HCT116 (cell line): ENCODE measurements at regions not wholly inside any gene's neighbourhood (a gene's known extent, or its start where the extent isn't known, plus 50 kb on each side); places are given as distances from the start of the nearest gene placed in this dataset.

ENCODE experiments used
- ATAC-seq: fragments of 200-7000 bp; cut with Tn5 transposase; 2 replicates; pipeline ENCODE4 v1.9.1; 2020; ENCODE audit warnings: mild to moderate bottlenecking, moderate library complexity
- BruUV-seq: library from RNA; stranded (reverse); fragments of 400-500 nt; replicated peaks from 2 replicates; lab custom pipeline; 2021; lab: Mats Ljungman, UMichigan
- CTCF ChIA-PET: fragments of 300-600 bp; sonication (Branson Sonifier 250); formaldehyde crosslinking; loops from one replicate; lab custom pipeline; 2021; ENCODE audit warnings: antibody characterized with exemption; lab: Charles Lee
- POLR2A ChIA-PET: fragments of 300-600, 350-600 bp; sonication (Branson Sonifier 250); formaldehyde crosslinking; loops from one replicate; lab custom pipeline; 2021; ENCODE audit warnings: antibody characterized with exemption; lab: Charles Lee
- RAD21 ChIA-PET, 2 experiments: fragments of 300-600 bp; sonication (Branson Sonifier 250); formaldehyde crosslinking; loops; one replicate each; lab custom pipeline; 2023; ENCODE audit warnings: low total read pairs in 2 of 2; ENCODE audit not compliant: uncharacterized antibody in 2 of 2, unreplicated experiment in 2 of 2, low non-redundant PET in 1 of 2; lab: Charles Lee
- DNase-seq: peaks from one replicate; pipeline ENCODE4 v3.0.0-alpha.2; 2010; ENCODE audit warnings: low read depth, low spot score
- H2AFZ ChIP-seq: fragments of 200-600 bp; shearing (Covaris generic), sonication (generic); 2 replicates; pipeline ENCODE4 v1.6.1; 2017; ENCODE audit warnings: low read depth, mixed run types, mixed read lengths, antibody characterized with exemption, low read length; ENCODE audit not compliant: poor library complexity, severe bottlenecking
- H3K27ac ChIP-seq: 2 replicates; pipeline ENCODE4 v1.5.1; 2012; ENCODE audit warnings: low read depth, low read length
- H3K27me3 ChIP-seq: fragments of 200-600 bp; sonication (generic); 2 replicates; pipeline ENCODE4 v1.6.1; 2016; ENCODE audit warnings: mixed run types, low read length, mixed read lengths; ENCODE audit not compliant: insufficient read depth
- H3K36me3 ChIP-seq, 2 experiments: fragments of 200-500 bp in 1 of 2; fragments of 200-600 bp in 1 of 2; sonication (Bioruptor generic) in 1 of 2; sonication (generic) in 1 of 2; 2 replicates each; pipeline versions ENCODE4 v1.5.1 to v1.6.1; 2014 to 2016; ENCODE audit warnings: low read length in 2 of 2, inconsistent platforms in 1 of 2, mixed read lengths in 1 of 2, mixed run types in 1 of 2; ENCODE audit not compliant: insufficient read depth in 2 of 2, control insufficient read depth in 1 of 2
- H3K4me1 ChIP-seq, 2 experiments: fragments of 200-600 bp in 1 of 2; sonication (generic) in 1 of 2; 2 replicates each; pipeline versions ENCODE4 v1.5.1 to v1.6.1; 2012 to 2017; ENCODE audit warnings: low read length in 2 of 2, inconsistent platforms in 1 of 2, mild to moderate bottlenecking in 1 of 2, mixed read lengths in 1 of 2, mixed run types in 1 of 2, moderate library complexity in 1 of 2; ENCODE audit not compliant: insufficient read depth in 2 of 2, control insufficient read depth in 1 of 2
- H3K4me2 ChIP-seq: fragments of 200-600 bp; sonication (generic); 2 replicates; pipeline ENCODE4 v1.6.1; 2017; ENCODE audit warnings: mixed run types, low read length, mixed read lengths
- H3K4me3 ChIP-seq, 2 experiments: fragments of 200-600 bp in 1 of 2; sonication (generic) in 1 of 2; replicated peaks in 1 of 2; 2 replicates each; pipeline ENCODE4 v1.5.1; 2011 to 2016; ENCODE audit warnings: low read length in 2 of 2, control low read depth in 1 of 2, low read depth in 1 of 2, mild to moderate bottlenecking in 1 of 2, mixed read lengths in 1 of 2, mixed run types in 1 of 2
- H3K79me2 ChIP-seq: fragments of 200-600 bp; sonication (generic); 2 replicates; pipeline ENCODE4 v1.6.1; 2017; ENCODE audit warnings: mild to moderate bottlenecking, mixed run types, low read length, moderate library complexity, mixed read lengths; ENCODE audit not compliant: insufficient read depth
- H3K9ac ChIP-seq: fragments of 200-600 bp; sonication (generic); 2 replicates; pipeline ENCODE4 v1.6.1; 2016; ENCODE audit warnings: low read length, mixed read lengths
- H3K9me2 ChIP-seq: fragments of 200-600 bp; sonication (generic), shearing (Covaris generic); 2 replicates; pipeline ENCODE4 v1.6.1; 2017; ENCODE audit warnings: mixed run types, mild to moderate bottlenecking, moderate library complexity; ENCODE audit not compliant: insufficient read depth
- H3K9me3 ChIP-seq, 2 experiments: fragments of 200-500 bp in 1 of 2; fragments of 200-600 bp in 1 of 2; sonication (Bioruptor generic) in 1 of 2; sonication (generic) in 1 of 2; 2 replicates each; pipeline ENCODE4 v1.6.1; 2014 to 2017; ENCODE audit warnings: low read length in 2 of 2, mixed read lengths in 2 of 2, inconsistent platforms in 1 of 2, low read depth in 1 of 2, mild to moderate bottlenecking in 1 of 2, mixed run types in 1 of 2, moderate library complexity in 1 of 2; ENCODE audit not compliant: control insufficient read depth in 1 of 2, insufficient read depth in 1 of 2
- H4K20me1 ChIP-seq: fragments of 200-600 bp; sonication (generic), shearing (Covaris generic); 2 replicates; pipeline ENCODE4 v1.6.1; 2017; ENCODE audit warnings: mixed run types, mild to moderate bottlenecking, moderate library complexity; ENCODE audit not compliant: insufficient read depth
- ATF3 ChIP-seq: IDR thresholded peaks from 2 replicates; pipeline ENCODE4 v1.6.1; 2012
- CEBPB ChIP-seq: IDR thresholded peaks from 2 replicates; pipeline ENCODE4 v1.6.1; 2012; ENCODE audit warnings: low read depth
- EGR1 ChIP-seq: IDR thresholded peaks from 2 replicates; pipeline ENCODE4 v1.6.1; 2012; ENCODE audit warnings: low read depth
- JUND ChIP-seq: IDR thresholded peaks from 2 replicates; pipeline ENCODE4 v1.6.1; 2012
- POLR2A ChIP-seq: IDR thresholded peaks from 2 replicates; pipeline ENCODE4 v1.7.0; 2011; ENCODE audit warnings: borderline replicate concordance; ENCODE audit not compliant: insufficient read depth, insufficient read length; ENCODE audit errors: extremely low read depth
- RAD21 ChIP-seq: IDR thresholded peaks from 2 replicates; pipeline ENCODE4 v1.6.1; 2012; ENCODE audit warnings: low read depth, mild to moderate bottlenecking
- SIN3A ChIP-seq: IDR thresholded peaks from 2 replicates; pipeline ENCODE4 v1.6.1; 2012; ENCODE audit warnings: low read depth
- SP1 ChIP-seq: IDR thresholded peaks from 2 replicates; pipeline ENCODE4 v1.6.1; 2012; ENCODE audit warnings: low read depth
- SRF ChIP-seq: IDR thresholded peaks from 2 replicates; pipeline ENCODE4 v1.6.1; 2012; ENCODE audit warnings: low read depth
- TCF7L2 ChIP-seq: IDR thresholded peaks from 2 replicates; pipeline ENCODE4 v1.7.0; 2011; ENCODE audit warnings: borderline replicate concordance, inconsistent platforms; ENCODE audit not compliant: insufficient read depth, insufficient read length; ENCODE audit errors: extremely low read depth
- ZBTB33 ChIP-seq: IDR thresholded peaks from 2 replicates; pipeline ENCODE4 v1.6.1; 2011; ENCODE audit warnings: mild to moderate bottlenecking, low read length, moderate library complexity; ENCODE audit not compliant: insufficient replicate concordance; ENCODE audit errors: extremely low read depth
- ZFX ChIP-seq: fragments of 450-650 bp; IDR thresholded peaks from 2 replicates; pipeline ENCODE4 v1.6.1; 2017
- ZNF274 ChIP-seq: fragments of 200-500 bp; sonication (Bioruptor generic); IDR thresholded peaks from 2 replicates; pipeline ENCODE4 v1.6.1; 2014; ENCODE audit warnings: mild to moderate bottlenecking, low read depth, low read length, inconsistent platforms
- intact Hi-C: fragments of 100-400 bp; cut with micrococcal nuclease; formaldehyde crosslinking; loops from 2 replicates; pipeline ENCODE4 v1.10.0; 2022

GRCh38 chr16:9286930-9287329, 195.5 kb downstream of the HAPSTR1 start:
- no TSS peak for BruUV-seq
- Histone ChIP-seq H3K79me2 (no peaks in the 10 kb centered on the region), H3K9me2 (no peaks in the 10 kb centered on the region), H3K9me3 (no peaks in the 10 kb centered on the region), H3K4me1 (no peaks in the 10 kb centered on the region), H3K4me2 (no peak overlapping the region), H2AFZ (no peak overlapping the region), H3K27me3 (peaks cover 14% of the 10 kb centered on the region; the same call in 1 of the 2 replicates), H4K20me1 (no peaks in the 10 kb centered on the region), H3K4me3 (no peak overlapping the region), H3K36me3 (no peaks in the 10 kb centered on the region), H3K27ac (no peak overlapping the region), H3K9ac (no peak overlapping the region)
- ChIA-PET CTCF (no interaction called here), RAD21 (no interaction called here), POLR2A (no interaction called here)
- DNase-seq: no peak
- ATAC-seq: no peak
- TF ChIP-seq SIN3A (no peak), ZNF274 (no peak), TCF7L2 (no peak), ZFX (no peak), JUND (no peak), RAD21 (no peak), EGR1 (no peak), CEBPB (no peak), POLR2A (no peak), ATF3 (no peak), SRF (no peak), SP1 (no peak), ZBTB33 (no peak)
- intact Hi-C loops: no loop called here
